ENCODE measurements at regions not wholly inside any gene's neighbourhood (a gene's known extent, or its start where the extent isn't known, plus 50 kb on each side); places are given as distances from the start of the nearest gene placed in this dataset.

GRCh38 chr10:23968301-23968700, 240.6 kb upstream of the KIAA1217 start:
- no peak; the same call in 2 of the 3 replicates for ATAC-seq
- in situ Hi-C loops (cut with MboI) (no loop called here), intact Hi-C loops (cut with micrococcal nuclease; ENCODE audit: unreplicated experiment) (no loop called here)
- no peak for FAIRE-seq
- 28% methylated on average over 4 of the region's 4 CpGs for whole genome bisulfite sequencing (ENCODE audit: insufficient coverage, insufficient replicate concordance, low lambda C conversion rate, missing lambda C conversion rate)
- Histone ChIP-seq H3K36me3 (ENCODE audit: control insufficient read depth in 2 of 2, insufficient read depth in 2 of 2, low read length in 1 of 2) (no peaks in the 10 kb centered on the region), H3K4me3 (no peak overlapping the region), H3K9me3 (replicated peaks; ENCODE audit: control insufficient read depth, insufficient read depth, low read length) (no peaks in the 10 kb centered on the region), H2AFZ (ENCODE audit: control insufficient read depth, low read depth, low read length) (no peak overlapping the region), H3K4me1 (ENCODE audit: control insufficient read depth, insufficient read depth, low read length) (no peaks in the 10 kb centered on the region), H3K27ac (ENCODE audit: control insufficient read depth, insufficient read depth) (no peak overlapping the region), H3K9ac (ENCODE audit: control insufficient read depth, insufficient read depth, low read length) (no peak overlapping the region), H3K4me2 (ENCODE audit: control insufficient read depth, insufficient read depth) (no peak overlapping the region), H4K20me1 (ENCODE audit: control insufficient read depth, insufficient read depth) (no peaks in the 10 kb centered on the region), H3K27me3 (replicated peaks in 1 of 2; ENCODE audit: control insufficient read depth in 2 of 2, insufficient read depth in 2 of 2, low read length in 1 of 2) (no peaks in the 10 kb centered on the region), H3K79me2 (ENCODE audit: control insufficient read depth, insufficient read depth, low read length) (no peaks in the 10 kb centered on the region)
- CTCF ChIA-PET, result interaction anchor here (0.7 kb wide), 1 partner anchor 967 kb away, joined by 3 read pairs; no protein-coding TSS in a partner anchor
- RAD21 ChIA-PET (ENCODE audit: unreplicated experiment), result no interaction called here
- peak; percentile 25; the same call in 1 of the 2 replicates for TF ChIP-seq RUNX3 (IDR thresholded peaks at IDR 0.05; ENCODE audit: low read length)
- no peak for TF ChIP-seq ZBTB4 (CRISPR knock-in tag; IDR thresholded peaks at IDR 0.05)
- 0 out of 2 replicates have a peak, but pooled peaks have one; percentile 11 for TF ChIP-seq MTA2 (IDR thresholded peaks at IDR 0.05; ENCODE audit: low read depth)
- TF ChIP-seq TCF7 (IDR thresholded peaks at IDR 0.05; ENCODE audit: borderline replicate concordance), result 0 out of 2 replicates have a peak, but pooled peaks have one; percentile 36
- no TSS peak for BruUV-seq (replicated peaks)
- SMC1A ChIA-PET (ENCODE audit: uncharacterized antibody, unreplicated experiment), result no interaction called here
- POLR2A ChIA-PET, result no interaction called here
- no peak for DNase-seq (ENCODE audit: low read depth, low spot score)

All from GM12878 (cell line).